Liver (tissue), 7 donors: ENCODE measurements at regions not wholly inside any gene's neighbourhood (a gene's known extent, or its start where the extent isn't known, plus 50 kb on each side); places are given as distances from the start of the nearest gene placed in this dataset.

Experiments
- DNase-seq: peaks from one replicate; pipeline ENCODE4 v3.0.0-alpha.2; 2017; ENCODE audit warnings: low spot score
- H3K27ac ChIP-seq, 2 donors: one replicate each; pipeline ENCODE4 v1.7.0; 2013; ENCODE audit warnings: inconsistent platforms in 2 of 2, low read length in 2 of 2, control low read depth in 1 of 2, low read depth in 1 of 2, mild to moderate bottlenecking in 1 of 2
- H3K27me3 ChIP-seq, 4 donors: one replicate each; pipeline versions ENCODE4 v1.6.1 to v1.7.0; 2013; ENCODE audit warnings: low read length in 3 of 4, inconsistent platforms in 1 of 4, mild to moderate bottlenecking in 1 of 4, moderate library complexity in 1 of 4; ENCODE audit not compliant: control insufficient read depth in 4 of 4, insufficient read depth in 4 of 4
- H3K36me3 ChIP-seq, 4 donors: one replicate each; pipeline versions ENCODE4 v1.6.1 to v1.7.0; 2013; ENCODE audit warnings: low read length in 3 of 4, mild to moderate bottlenecking in 3 of 4, low read depth in 1 of 4, moderate library complexity in 1 of 4; ENCODE audit not compliant: control insufficient read depth in 4 of 4, insufficient read depth in 3 of 4
- H3K4me1 ChIP-seq, 4 donors: one replicate each; pipeline versions ENCODE4 v1.6.1 to v1.7.0; 2013; ENCODE audit warnings: low read length in 3 of 4, mild to moderate bottlenecking in 3 of 4, moderate library complexity in 1 of 4; ENCODE audit not compliant: control insufficient read depth in 4 of 4, insufficient read depth in 4 of 4
- H3K4me3 ChIP-seq, 3 donors: one replicate each; pipeline versions ENCODE4 v1.6.1 to v1.7.0; 2013; ENCODE audit warnings: low read length in 3 of 3, control low read depth in 1 of 3, low read depth in 1 of 3, mild to moderate bottlenecking in 1 of 3
- H3K9ac ChIP-seq, 2 donors: one replicate each; pipeline ENCODE4 v1.7.0; 2013; ENCODE audit warnings: low read length in 2 of 2, mild to moderate bottlenecking in 2 of 2, moderate library complexity in 2 of 2, control low read depth in 1 of 2, low read depth in 1 of 2
- H3K9me3 ChIP-seq, 4 donors: one replicate each; pipeline versions ENCODE4 v1.6.1 to v1.7.0; 2013; ENCODE audit warnings: low read length in 3 of 4; ENCODE audit not compliant: control insufficient read depth in 4 of 4
- EGR1 ChIP-seq, 2 donors: IDR thresholded peaks; 2 replicates each; pipeline ENCODE4 v1.6.1; 2016 to 2018; ENCODE audit warnings: antibody characterized with exemption in 2 of 2, low read depth in 2 of 2
- FOXA1 ChIP-seq: IDR thresholded peaks from 2 replicates; pipeline ENCODE4 v1.6.1; 2016; ENCODE audit warnings: antibody characterized with exemption
- FOXA2 ChIP-seq: IDR thresholded peaks from 2 replicates; pipeline ENCODE4 v1.6.1; 2016; ENCODE audit warnings: antibody characterized with exemption
- HNF4A ChIP-seq, 2 donors: conservative IDR thresholded peaks; 2 replicates each; pipeline ENCODE4 v1.6.1; 2016; ENCODE audit warnings: antibody characterized with exemption in 2 of 2, mild to moderate bottlenecking in 2 of 2
- HNF4G ChIP-seq: IDR thresholded peaks from 2 replicates; pipeline ENCODE4 v1.6.1; 2016; ENCODE audit warnings: antibody characterized with exemption
- JUND ChIP-seq, 2 donors: IDR thresholded peaks; 2 replicates each; pipeline ENCODE4 v1.6.1; 2016; ENCODE audit warnings: antibody characterized with exemption in 2 of 2
- RAD21 ChIP-seq, 2 donors: IDR thresholded peaks; 2 replicates each; pipeline ENCODE4 v1.6.1; 2016; ENCODE audit warnings: antibody characterized with exemption in 2 of 2, mild to moderate bottlenecking in 2 of 2
- RXRA ChIP-seq, 2 donors: IDR thresholded peaks; 2 replicates each; pipeline ENCODE4 v1.6.1; 2017 to 2018; ENCODE audit warnings: antibody characterized with exemption in 2 of 2, mild to moderate bottlenecking in 1 of 2
- TAF1 ChIP-seq: conservative IDR thresholded peaks from 2 replicates; pipeline ENCODE4 v1.6.1; 2016; ENCODE audit warnings: antibody characterized with exemption, mild to moderate bottlenecking
- YY1 ChIP-seq: IDR thresholded peaks from 2 replicates; pipeline ENCODE4 v1.6.1; 2016; ENCODE audit warnings: antibody characterized with exemption, mild to moderate bottlenecking
- WGBS: extraction: QIAGEN DNeasy Blood & Tissue Kit; methylation state at CpG from one replicate; pipeline ENCODE4 v1.1.7; 2013; 5-methylcytosine and 5-hydroxymethylcytosine counted together
- TF ChIP-seq, protein P1 (sequence below): IDR thresholded peaks from 2 replicates; pipeline ENCODE4 v1.6.1; 2016; ENCODE audit warnings: antibody characterized with exemption, mild to moderate bottlenecking
- TF ChIP-seq, protein P2 (sequence below): IDR thresholded peaks from 2 replicates; pipeline ENCODE4 v1.6.1; 2016; ENCODE audit warnings: antibody characterized with exemption
- TF ChIP-seq, protein P3 (sequence below): IDR thresholded peaks from 2 replicates; pipeline ENCODE4 v1.6.1; 2016; ENCODE audit warnings: antibody characterized with exemption
- TF ChIP-seq, protein P4 (sequence below): IDR thresholded peaks from 2 replicates; pipeline ENCODE4 v1.6.1; 2016; ENCODE audit warnings: antibody characterized with exemption
- donor health status: healthy.
- donor health status: healthy.
- donor health status: healthy.
- donor health status: healthy.

DNA sequence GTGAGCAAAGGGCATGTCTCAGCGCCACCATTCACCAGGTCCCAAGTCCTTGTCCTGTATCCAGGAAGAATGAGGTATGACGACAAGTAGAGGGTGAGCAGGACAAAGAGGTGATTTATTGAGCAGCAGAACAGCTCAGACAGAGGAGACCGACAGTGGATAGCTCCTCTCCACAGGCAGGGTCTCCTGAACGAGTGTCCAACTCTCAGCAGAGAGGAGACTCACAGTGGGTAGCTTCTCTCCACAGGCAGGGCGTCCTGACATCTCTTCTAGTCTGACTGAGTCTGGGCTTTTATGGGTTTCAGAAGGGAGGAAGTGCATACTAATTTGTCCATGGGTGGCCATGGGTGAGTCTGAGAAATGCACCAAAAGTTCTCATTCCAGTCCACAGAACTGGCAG, 204.7 kb downstream of the ANKRD60 start (continued):
- TF ChIP-seq, protein P1, sequence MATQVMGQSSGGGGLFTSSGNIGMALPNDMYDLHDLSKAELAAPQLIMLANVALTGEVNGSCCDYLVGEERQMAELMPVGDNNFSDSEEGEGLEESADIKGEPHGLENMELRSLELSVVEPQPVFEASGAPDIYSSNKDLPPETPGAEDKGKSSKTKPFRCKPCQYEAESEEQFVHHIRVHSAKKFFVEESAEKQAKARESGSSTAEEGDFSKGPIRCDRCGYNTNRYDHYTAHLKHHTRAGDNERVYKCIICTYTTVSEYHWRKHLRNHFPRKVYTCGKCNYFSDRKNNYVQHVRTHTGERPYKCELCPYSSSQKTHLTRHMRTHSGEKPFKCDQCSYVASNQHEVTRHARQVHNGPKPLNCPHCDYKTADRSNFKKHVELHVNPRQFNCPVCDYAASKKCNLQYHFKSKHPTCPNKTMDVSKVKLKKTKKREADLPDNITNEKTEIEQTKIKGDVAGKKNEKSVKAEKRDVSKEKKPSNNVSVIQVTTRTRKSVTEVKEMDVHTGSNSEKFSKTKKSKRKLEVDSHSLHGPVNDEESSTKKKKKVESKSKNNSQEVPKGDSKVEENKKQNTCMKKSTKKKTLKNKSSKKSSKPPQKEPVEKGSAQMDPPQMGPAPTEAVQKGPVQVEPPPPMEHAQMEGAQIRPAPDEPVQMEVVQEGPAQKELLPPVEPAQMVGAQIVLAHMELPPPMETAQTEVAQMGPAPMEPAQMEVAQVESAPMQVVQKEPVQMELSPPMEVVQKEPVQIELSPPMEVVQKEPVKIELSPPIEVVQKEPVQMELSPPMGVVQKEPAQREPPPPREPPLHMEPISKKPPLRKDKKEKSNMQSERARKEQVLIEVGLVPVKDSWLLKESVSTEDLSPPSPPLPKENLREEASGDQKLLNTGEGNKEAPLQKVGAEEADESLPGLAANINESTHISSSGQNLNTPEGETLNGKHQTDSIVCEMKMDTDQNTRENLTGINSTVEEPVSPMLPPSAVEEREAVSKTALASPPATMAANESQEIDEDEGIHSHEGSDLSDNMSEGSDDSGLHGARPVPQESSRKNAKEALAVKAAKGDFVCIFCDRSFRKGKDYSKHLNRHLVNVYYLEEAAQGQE: no peak

DNA sequence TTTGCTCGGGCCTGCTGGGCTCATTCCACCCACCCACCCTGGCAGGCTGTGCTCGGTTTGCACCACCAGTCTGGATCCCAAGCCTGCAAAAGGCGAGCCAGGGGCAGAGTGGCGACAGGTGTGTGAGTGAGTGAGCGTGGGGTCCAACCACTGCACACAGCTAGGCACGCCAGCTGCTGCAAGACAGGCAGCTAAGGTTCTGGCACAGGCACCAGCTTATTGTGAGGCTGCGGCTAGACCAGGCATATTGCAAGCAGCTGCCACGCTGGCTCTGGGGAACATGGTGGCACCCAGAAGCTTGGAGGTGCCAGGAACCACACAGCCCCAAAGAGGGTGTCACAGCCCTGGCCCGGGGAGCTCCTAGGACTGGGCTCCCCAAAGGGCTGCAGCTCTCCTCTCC, 205.1 kb downstream of the ANKRD60 start:
- DNase-seq: no peak
- H3K9ac ChIP-seq: no peak overlapping the region
- no peaks in the 10 kb centered on the region for H3K9me3 ChIP-seq
- 81% methylated on average over 9 of the region's 9 CpGs for whole genome bisulfite sequencing
- no peaks in the 10 kb centered on the region for H3K4me1 ChIP-seq
- no peaks in the 10 kb centered on the region for H3K36me3 ChIP-seq
- H3K4me3 ChIP-seq: no peak overlapping the region
- no peak overlapping the region for H3K27ac ChIP-seq
- TF ChIP-seq, protein P2, sequence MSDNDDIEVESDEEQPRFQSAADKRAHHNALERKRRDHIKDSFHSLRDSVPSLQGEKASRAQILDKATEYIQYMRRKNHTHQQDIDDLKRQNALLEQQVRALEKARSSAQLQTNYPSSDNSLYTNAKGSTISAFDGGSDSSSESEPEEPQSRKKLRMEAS: no peak
- TF ChIP-seq, protein P3, sequence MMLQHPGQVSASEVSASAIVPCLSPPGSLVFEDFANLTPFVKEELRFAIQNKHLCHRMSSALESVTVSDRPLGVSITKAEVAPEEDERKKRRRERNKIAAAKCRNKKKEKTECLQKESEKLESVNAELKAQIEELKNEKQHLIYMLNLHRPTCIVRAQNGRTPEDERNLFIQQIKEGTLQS: no peak
- TF ChIP-seq, protein P1: no peak
- TF ChIP-seq HNF4A (conservative IDR thresholded peaks at IDR 0.05) (no peak), FOXA1 (no peak), JUND (IDR thresholded peaks at IDR 0.05) (no peak), TAF1 (no peak), RAD21 (IDR thresholded peaks at IDR 0.05) (no peak), YY1 (no peak), HNF4G (no peak), FOXA2 (no peak), EGR1 (IDR thresholded peaks at IDR 0.05; ENCODE audit: low read depth in 2 of 2) (no peak), RXRA (IDR thresholded peaks at IDR 0.05) (no peak)
- TF ChIP-seq, protein P4, sequence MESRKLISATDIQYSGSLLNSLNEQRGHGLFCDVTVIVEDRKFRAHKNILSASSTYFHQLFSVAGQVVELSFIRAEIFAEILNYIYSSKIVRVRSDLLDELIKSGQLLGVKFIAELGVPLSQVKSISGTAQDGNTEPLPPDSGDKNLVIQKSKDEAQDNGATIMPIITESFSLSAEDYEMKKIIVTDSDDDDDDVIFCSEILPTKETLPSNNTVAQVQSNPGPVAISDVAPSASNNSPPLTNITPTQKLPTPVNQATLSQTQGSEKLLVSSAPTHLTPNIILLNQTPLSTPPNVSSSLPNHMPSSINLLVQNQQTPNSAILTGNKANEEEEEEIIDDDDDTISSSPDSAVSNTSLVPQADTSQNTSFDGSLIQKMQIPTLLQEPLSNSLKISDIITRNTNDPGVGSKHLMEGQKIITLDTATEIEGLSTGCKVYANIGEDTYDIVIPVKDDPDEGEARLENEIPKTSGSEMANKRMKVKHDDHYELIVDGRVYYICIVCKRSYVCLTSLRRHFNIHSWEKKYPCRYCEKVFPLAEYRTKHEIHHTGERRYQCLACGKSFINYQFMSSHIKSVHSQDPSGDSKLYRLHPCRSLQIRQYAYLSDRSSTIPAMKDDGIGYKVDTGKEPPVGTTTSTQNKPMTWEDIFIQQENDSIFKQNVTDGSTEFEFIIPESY: no peak
- peaks cover 0 to 2% (median under 1%) of the 10 kb centered on the region in 4 donors for H3K27me3 ChIP-seq
